ENCODE measurements at regions not wholly inside any gene's neighbourhood (a gene's known extent, or its start where the extent isn't known, plus 50 kb on each side); places are given as distances from the start of the nearest gene placed in this dataset.

- no peak for TF ChIP-seq POLR2A (IDR thresholded peaks at IDR 0.05)
- TF ChIP-seq CTCF (IDR thresholded peaks at IDR 0.05): no peak
These were observed 148.9 kb upstream of the IRX4 start for GRCh38 chr5:2031581-2031980.

Measured in ovary (tissue), 3 donors.